Hepatocyte (in vitro differentiated cells): ENCODE measurements at regions not wholly inside any gene's neighbourhood (a gene's known extent, or its start where the extent isn't known, plus 50 kb on each side); places are given as distances from the start of the nearest gene placed in this dataset.

ENCODE experiments used
- EZH2 ChIP-seq: fragments of 200-600 bp; sonication (generic); IDR thresholded peaks from 2 replicates; pipeline ENCODE4 v1.6.1; 2016; ENCODE audit warnings: antibody characterized with exemption, mild to moderate bottlenecking, borderline replicate concordance
- EZH2phosphoT487 ChIP-seq: fragments of 200-600 bp; sonication (generic); IDR thresholded peaks from one replicate; pipeline ENCODE4 v1.6.1; 2018; ENCODE audit warnings: antibody characterized with exemption, mild to moderate bottlenecking, low read depth, moderate library complexity; ENCODE audit not compliant: unreplicated experiment, severe bottlenecking

DNA sequence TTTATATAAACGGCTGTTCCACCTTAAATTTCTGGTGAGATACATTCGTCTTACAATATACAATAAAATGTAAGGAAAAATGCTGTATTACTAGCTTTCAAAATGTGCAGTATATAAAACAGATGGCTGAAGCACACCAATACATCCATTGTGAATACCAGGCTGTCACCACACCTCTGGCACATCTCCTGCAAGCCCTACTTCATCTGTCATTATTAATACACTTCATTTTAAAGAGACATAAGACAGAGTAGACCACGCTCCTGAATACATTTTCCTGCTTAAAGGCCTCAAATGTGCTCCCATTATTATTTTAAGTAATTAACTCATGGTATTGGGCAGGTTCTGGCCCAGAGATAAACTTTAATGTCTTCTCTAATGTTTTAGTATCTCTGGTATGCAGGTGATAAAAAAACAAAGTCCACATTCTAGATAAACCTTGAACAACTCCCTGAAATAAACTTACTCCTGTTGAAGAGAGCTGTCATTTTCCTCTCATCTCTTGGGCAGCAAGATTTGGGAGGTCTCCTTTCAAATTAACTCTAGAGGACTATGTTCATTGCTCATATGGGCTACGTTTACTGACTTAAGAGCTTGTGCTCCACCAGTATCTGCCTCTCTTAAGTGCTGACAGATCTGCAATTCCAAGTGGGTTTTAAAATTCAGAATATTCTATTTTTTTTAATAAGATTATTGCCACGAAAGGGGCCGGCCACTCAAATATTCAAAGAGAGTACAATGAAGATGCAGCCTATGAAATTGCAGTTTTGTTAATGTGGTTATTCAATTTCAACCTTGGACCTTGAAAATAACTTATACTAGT lies 396.5 kb upstream of the SEMA3D start:
- TF ChIP-seq EZH2 (no peak), EZH2phosphoT487 (no peak)
